Activated CD4-positive, alpha-beta T cell treated with anti-CD3 and anti-CD28 coated beads, Interleukin-2, amount 50 U/mL, for 24 hours (primary cell): ENCODE measurements at regions not wholly inside any gene's neighbourhood (a gene's known extent, or its start where the extent isn't known, plus 50 kb on each side); places are given as distances from the start of the nearest gene placed in this dataset.
"Not testable (repeated sequence)": the region's sequence is repeated elsewhere in the genome, so short reads cannot be mapped to it uniquely, and the experiment has no call there.

Experiments
- DNase-seq, 2 donors: peaks; one replicate each; pipeline ENCODE4 v3.0.0-alpha.2; 2020; ENCODE audit warnings: low read depth in 1 of 2, low spot score in 1 of 2

DNA sequence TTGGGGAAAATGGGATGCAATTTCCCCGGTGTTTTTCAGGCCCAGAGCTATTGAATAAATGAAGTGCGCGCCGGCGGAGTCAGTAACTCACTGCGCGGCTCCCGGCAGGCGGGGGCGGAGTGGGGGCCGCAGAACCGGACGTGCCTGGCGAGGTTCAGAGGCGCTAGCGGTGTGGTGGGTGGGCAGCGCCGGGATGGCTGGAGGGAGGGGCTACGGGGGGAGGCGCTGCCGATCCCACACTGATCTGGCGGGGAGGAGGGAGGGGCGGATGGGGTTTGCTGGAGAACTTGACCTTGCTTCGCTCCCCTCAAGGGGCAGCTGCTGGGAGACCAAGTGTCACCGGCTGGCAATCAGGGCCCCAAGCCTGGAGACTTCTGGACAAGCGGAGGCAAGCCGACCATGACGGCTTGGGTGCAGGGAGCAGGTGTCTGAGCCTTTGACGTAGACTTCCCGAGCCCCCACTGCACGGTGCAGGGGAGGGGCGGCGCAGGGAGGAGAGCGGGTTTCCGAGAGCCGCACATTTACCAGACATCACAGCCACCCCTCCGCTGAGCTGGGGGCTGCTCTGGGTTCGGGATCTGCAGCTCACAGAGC lies 174.1 kb upstream of the RTL1 start:
- no peak for DNase-seq

DNA sequence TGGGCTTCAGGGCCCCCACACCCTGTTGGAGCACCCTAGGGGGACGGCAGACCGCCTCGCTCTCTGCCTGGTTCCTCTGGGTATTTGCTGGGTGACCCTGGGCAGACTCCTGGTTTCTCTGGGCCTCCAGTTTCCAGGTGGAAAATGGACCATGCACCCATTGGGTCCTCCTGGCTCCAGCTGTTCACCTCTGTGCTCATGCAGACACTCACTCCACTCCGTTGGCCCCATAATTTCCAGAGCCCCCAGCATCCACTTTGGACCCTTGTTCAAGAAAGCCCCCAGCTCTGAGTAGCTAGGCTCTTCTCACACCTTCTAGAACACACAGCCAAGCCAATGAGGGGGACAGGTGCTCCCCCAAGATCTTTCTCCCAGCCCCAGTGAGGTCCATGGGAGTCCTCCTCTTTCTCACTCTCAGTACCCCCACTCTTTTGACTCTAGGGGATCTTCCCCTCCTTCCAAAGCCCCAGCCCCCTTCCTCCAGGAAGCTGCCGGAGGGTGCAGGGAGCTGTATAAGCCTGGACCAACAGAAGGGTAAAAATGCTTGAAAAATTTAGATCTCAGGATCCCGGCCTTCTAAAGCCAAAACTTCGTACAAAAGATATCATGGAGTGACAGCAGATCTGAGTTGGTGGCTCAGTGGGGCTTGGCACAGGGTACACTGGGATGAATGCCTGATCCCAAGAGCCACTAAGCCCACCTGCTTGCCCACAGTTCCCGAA lies 174.8 kb upstream of the RTL1 start:
- no peak for DNase-seq

DNA sequence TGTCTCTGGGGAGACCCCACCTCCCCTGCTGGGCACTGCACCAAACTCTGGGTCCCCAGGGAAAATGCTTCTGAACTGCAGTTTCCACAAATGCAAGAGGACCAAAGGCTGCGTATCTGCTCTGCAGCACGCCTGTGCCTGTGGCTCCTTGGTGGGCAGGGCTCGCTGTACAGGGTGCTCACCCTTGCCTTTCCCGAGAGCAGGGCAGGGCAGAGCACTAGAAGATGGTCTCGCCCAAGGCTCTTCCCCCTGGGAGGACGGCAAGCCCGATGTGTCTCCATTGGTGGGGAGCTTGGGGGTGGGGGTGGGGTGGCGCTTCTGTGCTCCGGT lies 175.3 kb upstream of the RTL1 start:
- no peak for DNase-seq

DNA sequence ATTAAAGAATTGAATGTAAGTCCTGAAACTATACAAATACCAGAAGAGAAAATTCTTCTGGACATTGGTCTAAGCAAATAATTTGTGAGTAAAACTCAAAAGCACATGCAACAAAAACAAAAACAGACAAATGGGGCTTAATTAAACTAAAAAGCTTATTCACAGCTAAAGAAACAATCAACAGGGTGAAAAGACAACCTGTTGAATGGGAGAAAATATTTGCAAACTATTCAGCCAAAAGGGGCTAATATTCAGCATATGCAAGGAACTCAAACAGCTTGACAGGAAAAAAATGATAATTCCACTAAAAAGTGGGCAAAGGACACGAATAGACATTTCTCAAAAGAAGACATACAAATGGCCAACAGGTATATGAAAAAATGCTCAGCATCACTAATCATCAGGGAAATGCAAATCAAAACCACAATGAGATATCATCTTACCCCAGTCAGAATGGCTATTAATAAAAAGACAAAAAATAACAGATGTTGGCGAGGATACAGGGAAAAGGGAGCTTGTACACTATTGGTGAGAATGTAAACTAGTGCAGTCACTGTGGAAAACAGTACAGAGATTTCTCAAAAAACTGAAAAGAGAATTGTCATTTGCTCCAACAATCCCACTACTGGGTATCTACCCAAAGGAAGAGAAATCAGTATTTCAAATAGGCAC lies 177.5 kb upstream of the RTL1 start:
- DNase-seq = no peak

DNA sequence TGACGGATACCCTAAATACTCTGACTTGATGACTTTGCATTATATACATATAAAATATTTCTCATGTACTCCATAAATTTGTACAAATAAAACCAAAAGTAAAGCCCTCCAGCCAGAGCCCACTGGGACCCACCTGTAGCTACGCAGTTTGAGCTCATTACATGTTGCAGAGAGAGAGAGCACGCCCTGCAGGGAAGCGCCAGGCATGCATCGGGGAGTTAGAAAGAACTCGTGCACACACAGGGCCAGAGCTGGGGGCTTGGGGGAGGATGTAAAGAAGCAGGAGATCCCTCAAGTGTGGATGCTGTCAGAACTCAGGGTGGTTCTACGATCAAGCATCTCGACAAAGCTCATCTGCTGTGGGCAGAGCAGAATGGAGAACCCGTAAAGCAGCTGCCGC lies 178.5 kb upstream of the RTL1 start:
- DNase-seq = no peak

DNA sequence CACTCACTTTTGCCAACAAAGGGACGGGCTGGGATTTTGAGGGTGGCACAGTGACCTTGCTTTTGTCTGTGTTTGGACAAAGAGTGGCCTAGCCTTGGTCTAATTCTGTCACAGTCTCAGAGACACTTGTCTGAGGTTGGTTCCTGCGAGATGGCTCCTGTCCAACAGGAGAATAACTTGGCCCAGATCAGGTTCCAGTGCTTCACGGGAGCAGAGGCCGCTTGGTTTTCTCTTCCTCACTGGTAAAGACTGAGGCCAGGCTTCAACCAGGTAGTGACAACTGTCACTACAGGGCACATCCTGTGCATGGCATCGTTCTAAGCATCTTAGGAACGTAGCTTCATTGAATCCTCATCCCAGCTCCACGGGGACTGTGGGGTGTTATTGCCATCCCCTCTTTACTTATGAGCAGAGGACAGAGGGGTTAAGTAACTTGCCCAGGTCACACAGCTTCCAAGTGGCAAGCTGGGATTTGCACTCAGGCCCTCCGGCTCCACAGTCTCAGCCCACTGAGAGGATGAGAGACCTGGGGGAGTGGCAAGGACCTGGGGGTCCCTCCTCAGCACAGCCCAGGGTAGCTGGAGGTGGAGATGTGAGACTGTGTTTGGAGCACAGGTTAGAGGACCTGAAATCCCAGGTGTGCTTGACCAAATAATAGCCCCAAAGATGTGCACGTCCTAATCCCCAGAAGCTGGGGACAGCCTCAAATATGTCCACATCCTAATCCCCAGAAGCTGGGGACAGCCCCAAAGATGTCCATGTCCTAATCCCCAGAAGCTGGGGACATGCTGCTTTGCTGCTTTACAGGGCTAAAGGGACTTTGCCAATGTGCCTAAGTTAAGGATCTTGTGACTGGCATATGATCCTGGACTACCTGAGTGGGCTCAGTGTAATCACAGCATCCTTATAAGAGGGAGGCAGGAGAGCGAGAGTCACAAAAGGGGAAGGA lies 179.2 kb upstream of the RTL1 start:
- DNase-seq = no peak

DNA sequence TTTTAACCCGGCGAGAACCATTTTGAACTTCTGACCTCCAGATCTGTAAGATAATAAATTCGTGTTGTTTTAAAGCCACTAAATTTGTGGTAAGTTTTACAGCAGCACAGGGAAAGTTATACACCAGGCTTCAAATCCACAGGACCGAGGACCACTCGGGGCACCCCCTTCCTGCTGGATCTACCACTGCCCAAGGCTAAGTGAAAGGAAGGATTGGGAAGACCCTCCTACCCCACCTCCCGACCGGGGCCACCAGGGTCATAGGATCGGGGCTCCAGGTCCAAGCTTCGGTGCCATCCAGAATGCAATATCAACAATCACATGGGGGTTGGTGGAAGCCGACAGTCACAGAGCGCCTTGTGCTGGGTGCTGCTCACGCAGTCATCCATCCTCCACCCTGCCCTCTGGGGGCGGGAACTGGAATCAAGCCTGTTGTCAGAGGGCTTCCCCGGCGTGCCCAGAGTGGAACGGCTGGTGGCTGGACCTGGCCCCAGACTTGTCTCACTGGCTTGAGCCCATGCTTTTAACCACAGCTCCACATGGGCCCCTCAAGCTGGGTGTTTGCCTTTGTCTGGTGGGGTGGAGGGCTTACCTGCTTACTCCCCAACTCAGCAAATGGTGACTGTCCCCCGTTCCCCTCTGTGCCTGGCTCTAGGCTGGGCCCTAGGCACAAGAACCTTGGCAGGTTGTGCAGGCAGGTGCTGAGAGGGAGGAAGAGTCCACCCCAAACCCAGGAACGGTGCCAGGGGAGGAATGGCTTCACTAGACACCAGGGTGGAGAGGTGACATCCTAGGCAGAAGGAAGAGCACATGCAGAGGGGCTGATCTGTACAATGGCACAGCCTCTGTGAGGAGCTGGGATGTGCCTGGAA lies 180.3 kb upstream of the RTL1 start:
- DNase-seq = no peak

DNA sequence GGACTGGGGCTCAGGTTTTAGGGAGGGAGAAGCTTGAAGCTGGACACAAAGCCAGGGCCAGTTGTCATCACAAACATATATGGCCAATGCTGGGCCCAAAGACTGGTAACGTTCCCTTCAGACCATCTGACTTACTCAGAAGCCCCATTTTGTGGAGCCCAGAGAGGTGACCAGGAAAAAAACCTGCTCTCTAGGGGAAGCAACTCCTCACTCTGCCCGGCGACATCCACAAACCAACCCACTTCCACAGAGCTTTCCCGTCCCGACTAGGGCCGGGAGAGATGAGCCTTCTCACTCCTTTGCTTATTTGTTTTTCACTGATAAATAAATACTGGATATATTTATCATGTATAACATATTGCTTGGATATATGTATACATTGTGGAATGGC lies 180.9 kb upstream of the RTL1 start:
- DNase-seq = no peak

DNA sequence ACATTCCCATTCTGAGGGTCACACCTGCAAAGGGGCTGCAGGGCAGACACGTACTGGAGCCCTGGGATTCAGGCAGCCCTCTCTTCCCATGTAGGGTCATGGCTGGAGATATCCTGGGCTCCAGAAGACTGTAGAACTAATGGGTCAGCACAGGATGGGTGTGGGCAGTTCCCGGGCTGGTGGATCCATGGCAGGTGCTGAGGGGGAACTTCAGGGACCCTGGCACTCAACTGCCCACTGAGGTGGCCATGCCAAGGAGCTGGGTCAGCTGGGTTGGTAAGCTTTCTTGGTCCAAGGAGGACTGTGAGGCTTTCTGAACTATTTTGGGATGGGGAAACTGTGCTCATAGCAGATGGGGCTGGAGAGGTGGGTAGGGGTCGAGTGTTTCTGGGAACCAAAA lies 183.4 kb upstream of the RTL1 start:
- no peak for DNase-seq

DNA sequence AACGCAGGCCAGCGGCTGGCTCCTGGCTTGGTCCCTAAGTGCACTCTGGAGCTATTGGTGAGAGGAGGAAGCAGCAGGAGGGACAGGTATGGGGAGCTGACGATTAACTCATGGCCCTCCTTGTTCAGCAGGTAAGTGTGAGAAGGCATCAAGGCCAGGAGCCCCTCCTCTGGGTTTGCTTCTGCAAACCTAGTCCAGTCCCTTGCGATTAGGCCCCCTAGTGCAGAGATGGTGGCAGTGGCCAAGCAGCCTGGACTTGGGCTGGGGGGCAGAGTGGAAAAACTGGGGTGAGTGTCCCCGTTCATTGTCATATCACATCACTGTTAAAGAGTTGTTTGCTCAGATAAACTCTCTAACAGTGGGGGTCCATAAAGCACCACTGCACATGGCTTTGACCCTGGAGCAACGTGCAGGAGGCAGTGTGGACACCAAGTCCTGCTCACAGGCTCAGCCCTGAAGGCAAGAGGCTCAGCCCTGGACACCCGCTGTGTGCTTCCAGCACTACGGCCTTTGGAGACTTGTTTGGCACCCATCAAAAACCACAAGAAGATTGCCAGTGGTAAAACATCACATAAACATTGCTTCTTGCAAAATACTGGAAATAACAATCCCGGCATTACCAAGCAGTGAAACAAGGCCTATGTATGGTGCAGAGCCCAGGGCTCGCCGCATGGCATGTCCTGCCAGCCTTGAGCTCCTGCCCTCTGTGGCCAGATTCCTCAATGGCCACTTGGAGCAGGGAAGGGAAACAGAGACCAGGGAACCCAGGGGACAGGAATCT lies 184.3 kb upstream of the RTL1 start:
- DNase-seq = no peak

DNA sequence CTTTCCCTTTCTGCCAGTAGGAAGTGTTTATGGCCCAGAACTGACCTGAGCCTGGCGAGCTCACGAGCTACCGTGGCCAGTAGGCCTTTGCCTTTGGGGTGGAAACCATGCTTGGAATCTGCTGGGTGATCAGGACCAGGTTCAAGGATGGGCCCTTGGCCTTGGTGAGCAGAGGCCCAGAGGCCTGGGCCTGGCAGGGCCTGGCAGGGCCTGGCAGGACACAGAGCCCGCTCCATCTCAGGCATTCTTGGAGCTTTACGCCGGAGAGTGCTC lies 184.8 kb upstream of the RTL1 start:
- DNase-seq = no peak

DNA sequence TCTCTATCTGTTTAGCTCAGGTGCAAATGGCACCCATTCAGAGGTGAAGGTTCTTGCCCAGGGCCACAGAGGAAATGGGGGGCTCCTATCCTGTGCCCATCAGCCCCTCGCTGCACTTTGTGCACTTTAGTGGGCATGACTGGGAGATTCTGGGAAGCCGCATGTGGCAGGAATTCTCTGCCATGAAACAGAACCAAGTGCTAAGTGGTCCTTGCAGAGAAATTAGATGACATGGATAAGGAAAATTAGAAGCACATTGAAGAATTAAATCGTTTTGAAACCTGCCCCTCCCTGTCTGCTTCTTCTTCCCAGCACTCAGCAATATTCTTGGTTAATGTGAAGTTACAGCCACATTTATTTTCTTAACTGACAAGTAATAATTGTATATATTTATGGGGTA lies 185.2 kb upstream of the RTL1 start:
- no peak for DNase-seq

DNA sequence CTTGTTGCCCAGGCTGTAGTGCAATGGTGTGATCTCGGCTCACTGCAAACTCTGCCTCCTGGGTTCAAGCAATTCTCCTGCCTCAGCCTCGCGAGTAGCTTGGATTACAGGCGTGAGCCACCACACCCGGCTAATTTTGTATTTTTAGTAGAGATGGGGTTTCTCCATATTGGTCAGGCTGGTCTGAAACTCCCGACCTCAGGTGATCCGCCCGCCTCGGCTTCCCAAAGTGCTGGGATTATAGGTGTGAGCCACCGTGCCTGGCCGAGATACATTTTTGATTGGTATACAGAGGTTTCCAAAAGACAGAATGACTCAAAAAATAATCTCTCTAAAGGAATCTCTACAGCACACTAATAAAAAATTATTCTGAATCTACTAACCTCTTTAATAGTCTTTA lies 187.0 kb upstream of the RTL1 start:
- not testable (repeated sequence) for DNase-seq

DNA sequence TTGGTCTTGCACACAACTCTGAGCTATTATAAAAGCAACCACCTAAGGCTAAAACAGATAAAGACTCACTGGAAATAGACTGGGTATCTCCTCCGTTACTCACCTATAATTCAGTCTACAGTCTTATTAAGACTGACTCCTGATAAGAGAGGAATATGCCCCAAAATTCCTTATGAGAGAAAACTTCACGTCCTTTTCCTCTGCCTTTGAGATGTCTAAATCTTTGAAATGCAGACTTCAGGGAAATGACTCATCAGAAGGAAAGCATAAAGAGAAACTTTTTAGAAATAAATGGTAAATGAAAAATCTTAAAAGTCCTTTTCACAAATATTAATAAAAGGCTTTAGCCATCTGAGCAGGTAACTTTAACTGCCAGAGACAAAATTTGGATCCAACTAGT lies 187.5 kb upstream of the RTL1 start:
- no peak for DNase-seq

DNA sequence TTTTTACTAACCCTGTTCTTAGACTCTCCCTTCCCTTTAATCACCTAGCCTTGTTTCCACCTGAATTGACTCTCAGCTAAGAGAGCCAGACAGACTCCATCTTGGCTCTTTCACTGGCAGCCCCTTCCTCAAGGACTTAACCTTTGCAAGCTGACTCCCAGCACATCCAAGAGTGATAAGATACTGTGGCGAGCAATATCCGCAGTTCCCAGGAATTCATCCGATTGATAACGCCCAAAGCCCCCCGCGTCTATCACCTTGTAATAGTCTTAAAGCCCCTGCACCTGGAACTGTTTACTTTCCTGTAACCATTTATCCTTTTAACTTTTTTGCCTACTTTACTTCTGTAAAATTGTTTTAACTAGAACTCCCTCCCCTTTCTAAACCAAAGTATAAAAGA lies 191.4 kb upstream of the RTL1 start:
- DNase-seq = not testable (repeated sequence)

DNA sequence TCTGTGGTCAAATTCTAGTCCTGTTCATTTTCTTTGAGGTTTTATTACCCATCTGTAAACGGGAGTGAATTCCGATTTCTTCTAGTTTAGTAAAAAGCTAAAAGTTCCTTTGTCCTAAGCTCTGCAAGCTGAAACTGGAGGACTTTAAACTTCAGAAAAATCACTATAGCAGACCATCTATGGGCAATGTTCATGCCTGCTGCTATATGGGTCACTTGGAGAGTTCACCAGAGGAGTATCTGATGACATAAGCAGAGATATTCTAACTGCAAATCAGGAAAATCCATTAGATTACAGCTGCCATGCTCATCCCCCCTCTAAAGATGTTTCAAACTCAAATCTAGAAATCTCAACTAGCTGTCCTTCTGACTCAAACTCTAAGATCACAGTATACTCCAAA lies 193.0 kb upstream of the RTL1 start:
- DNase-seq = no peak

DNA sequence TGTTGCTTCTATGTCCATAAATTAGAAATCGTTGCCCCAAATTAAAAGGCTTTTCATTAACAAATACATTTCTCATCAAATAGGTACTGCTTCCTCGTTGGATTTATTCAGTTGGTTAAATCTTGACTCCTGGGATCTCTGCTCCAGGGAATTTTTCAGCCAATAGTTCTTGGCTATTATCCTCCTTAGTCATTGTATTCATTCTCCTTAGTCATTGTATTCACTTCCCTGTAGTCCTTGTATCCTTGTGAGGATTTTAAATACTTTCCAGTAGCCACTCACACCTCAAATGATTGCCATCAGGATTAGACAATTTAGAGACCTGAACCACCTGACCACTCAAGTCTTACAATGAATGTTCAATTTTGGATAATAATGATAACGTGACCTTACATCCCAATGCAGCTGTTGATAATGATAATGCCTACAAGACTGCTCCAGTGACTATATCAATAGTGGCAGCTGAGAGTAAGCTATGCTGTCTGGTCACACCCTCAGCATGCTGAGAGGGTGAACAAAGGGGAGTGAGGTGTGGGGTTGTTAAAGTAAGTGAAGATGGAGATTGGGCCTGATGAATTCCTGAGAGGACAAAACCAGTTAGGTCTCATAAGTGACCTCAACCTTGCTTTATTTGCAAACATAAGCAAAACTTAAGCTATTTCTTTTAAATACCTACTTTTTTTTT lies 193.7 kb upstream of the RTL1 start:
- DNase-seq = no peak

DNA sequence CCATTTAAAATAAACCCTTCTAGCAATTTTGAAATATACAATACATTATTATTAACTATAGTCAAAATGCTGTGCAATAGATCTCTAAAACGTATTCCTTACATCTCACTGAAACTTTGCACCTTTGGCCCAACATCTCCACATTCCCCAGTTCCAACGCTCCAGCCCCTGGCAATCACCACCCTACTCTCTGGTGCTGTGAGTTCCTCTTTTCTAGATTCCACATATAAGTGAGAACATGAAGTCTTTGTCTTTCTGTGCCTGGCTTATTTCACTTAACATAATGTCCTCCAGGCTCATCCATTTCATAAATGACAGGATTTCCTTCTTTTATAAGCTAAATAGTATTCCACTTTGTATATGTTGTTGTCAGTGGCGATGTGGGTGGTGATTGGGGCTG lies 194.7 kb upstream of the RTL1 start:
- no peak for DNase-seq

DNA sequence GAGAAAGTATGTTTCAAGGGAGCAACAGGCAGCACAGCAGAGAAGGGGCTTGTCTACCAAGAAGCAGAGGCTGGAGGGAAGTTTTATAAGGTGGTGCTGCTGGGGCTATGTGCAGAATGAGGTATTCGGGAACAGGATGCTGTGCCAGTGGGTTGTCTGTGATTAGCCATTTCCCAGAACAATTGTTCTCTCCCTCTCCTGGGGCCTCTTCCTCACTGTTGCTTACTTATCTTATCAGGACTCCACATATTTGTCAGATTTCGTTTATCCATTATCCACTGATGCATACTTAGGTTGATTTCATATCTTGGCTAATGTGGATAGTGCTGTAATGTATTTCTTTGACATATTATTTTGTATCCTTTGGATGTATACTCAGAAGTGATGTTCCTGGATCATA lies 195.1 kb upstream of the RTL1 start:
- DNase-seq = no peak
